Mucosa of rectum (tissue), 2 donors: ENCODE measurements at regions not wholly inside any gene's neighbourhood (a gene's known extent, or its start where the extent isn't known, plus 50 kb on each side); places are given as distances from the start of the nearest gene placed in this dataset.
"Not testable (repeated sequence)": the region's sequence is repeated elsewhere in the genome, so short reads cannot be mapped to it uniquely, and the experiment has no call there.

ENCODE experiments used
- H3K27ac ChIP-seq, 2 donors: one replicate each; pipeline ENCODE4 v1.7.0; 2013; ENCODE audit warnings: inconsistent platforms in 2 of 2, low read depth in 2 of 2, low read length in 2 of 2
- H3K27me3 ChIP-seq, 2 donors: one replicate each; pipeline ENCODE4 v1.7.0; 2013; ENCODE audit warnings: low read length in 2 of 2; ENCODE audit not compliant: control insufficient read depth in 2 of 2, insufficient read depth in 2 of 2
- H3K36me3 ChIP-seq, 2 donors: one replicate each; pipeline ENCODE4 v1.7.0; 2013; ENCODE audit warnings: low read length in 2 of 2; ENCODE audit not compliant: control insufficient read depth in 2 of 2, insufficient read depth in 2 of 2
- H3K4me1 ChIP-seq, 2 donors: one replicate each; pipeline ENCODE4 v1.7.0; 2013; ENCODE audit warnings: low read length in 2 of 2, mild to moderate bottlenecking in 1 of 2; ENCODE audit not compliant: control insufficient read depth in 2 of 2, insufficient read depth in 2 of 2
- H3K4me3 ChIP-seq, 2 donors: one replicate each; pipeline ENCODE4 v1.7.0; 2013; ENCODE audit warnings: low read length in 2 of 2
- H3K9ac ChIP-seq, 2 donors: one replicate each; pipeline ENCODE4 v1.7.0; 2013; ENCODE audit warnings: low read length in 2 of 2, low read depth in 1 of 2, mild to moderate bottlenecking in 1 of 2
- H3K9me3 ChIP-seq, 2 donors: one replicate each; pipeline ENCODE4 v1.7.0; 2013; ENCODE audit warnings: low read length in 2 of 2; ENCODE audit not compliant: control insufficient read depth in 2 of 2
- donor health status: healthy.
- donor health status: Normal muscosa, but diverticular disease.

DNA sequence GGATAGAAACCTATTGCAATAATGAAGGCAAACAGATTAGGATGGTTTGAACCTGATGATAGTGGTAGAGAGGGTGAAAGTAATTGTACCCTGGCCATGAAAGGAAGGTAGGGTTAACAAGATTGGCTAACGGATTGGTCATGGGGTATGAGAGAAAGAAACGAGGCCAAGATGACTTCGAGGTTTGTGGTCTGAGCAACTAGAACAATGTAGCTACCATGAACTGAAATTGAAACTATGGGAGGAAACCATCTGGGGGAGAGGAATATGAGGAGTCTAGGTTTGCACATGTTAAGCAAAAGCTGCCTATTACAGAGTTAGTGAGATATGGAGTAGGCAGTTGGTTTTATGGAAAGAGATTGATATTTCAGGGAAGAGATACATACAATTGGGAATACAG is 406.0 kb downstream of the PRELID2 start:
- Histone ChIP-seq H3K9me3 (no peaks in the 10 kb centered on the region), H3K4me3 (no peak overlapping the region), H3K27me3 (no peaks in the 10 kb centered on the region), H3K4me1 (no peaks in the 10 kb centered on the region), H3K27ac (no peak overlapping the region), H3K9ac (no peak overlapping the region), H3K36me3 (no peaks in the 10 kb centered on the region)

DNA sequence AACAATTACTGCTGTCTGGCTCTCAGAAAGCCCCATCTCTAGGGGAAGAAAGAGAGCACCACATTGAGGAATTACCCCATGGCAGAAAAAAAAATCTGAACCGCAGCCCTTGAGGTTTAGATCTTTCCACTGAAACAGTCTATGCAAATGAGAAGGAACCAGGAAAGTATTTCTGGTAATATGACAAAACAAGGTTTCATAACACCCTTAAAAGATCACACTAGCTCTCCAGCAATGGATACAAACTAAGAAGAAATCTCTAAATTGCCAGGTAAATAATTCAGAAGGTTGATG is 427.1 kb downstream of the PRELID2 start:
- peaks cover 0 to 10% of the 10 kb centered on the region in 2 donors for H3K9me3 ChIP-seq
- no peaks in the 10 kb centered on the region for H3K4me1 ChIP-seq
- H3K4me3 ChIP-seq = no peak overlapping the region
- H3K27me3 ChIP-seq = no peaks in the 10 kb centered on the region
- H3K36me3 ChIP-seq = no peaks in the 10 kb centered on the region
- no peak overlapping the region for H3K9ac ChIP-seq
- H3K27ac ChIP-seq = no peak overlapping the region

DNA sequence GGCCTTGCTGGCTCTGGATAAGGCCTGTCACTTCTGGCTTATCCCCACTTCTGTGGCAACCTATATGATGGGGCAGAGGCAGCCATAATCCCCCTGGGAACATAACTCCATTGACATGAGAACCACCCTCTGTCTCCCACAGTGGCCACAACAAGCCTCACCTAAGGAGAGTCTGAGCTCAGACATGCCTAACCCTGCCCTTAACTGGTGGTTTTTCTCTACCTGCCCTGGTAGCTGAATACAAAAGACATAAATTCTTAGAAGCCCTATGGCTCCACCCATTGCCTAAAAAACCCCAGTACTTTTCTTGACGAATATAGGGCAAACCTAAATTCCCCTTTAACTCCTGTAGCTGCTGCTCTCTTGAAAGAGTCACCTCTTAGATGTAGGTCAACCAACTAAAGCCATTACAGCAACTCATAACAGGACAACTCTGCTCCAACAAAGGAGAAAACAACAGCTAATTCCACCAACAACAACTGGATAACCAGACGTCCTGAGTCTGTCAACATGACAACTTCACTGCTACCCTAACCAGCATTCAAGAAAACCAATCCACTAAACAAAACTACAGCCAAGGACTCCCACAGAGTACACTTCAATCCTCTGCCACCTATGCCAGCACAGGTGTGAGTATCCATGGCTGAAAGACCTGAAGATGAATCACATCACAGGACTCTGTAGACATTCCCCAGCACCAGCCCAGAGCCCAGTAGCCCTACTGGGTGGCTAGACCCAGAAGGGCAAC is 427.7 kb downstream of the PRELID2 start:
- Histone ChIP-seq H3K9ac (no peak overlapping the region), H3K4me1 (no peaks in the 10 kb centered on the region), H3K27me3 (no peaks in the 10 kb centered on the region), H3K27ac (no peak overlapping the region), H3K4me3 (no peak overlapping the region), H3K9me3 (peaks cover 0 to 10% of the 10 kb centered on the region in 2 donors), H3K36me3 (no peaks in the 10 kb centered on the region)

DNA sequence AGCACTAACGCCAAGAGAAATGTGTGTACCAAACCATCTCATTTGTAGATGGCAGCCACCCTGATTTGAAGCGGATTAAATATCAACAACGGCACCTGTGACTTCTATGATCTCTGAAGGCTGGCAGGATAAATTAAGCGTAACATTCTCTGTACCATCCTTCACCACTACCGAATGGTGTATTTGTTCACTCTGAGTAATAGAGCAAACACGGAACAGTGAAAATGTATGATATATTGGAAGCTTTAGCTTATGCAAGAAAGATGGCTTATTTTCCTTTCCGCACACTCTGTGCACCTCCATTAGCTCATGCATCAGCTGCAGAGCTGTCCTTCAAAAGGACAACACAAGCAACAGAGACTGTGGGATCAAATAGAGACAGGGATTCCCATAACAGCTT is 431.1 kb downstream of the PRELID2 start:
- H3K27ac ChIP-seq = no peak overlapping the region
- H3K27me3 ChIP-seq = no peaks in the 10 kb centered on the region
- H3K9me3 ChIP-seq = peaks cover 0 to 6% of the 10 kb centered on the region in 2 donors
- no peaks in the 10 kb centered on the region for H3K4me1 ChIP-seq
- H3K9ac ChIP-seq = no peak overlapping the region
- H3K36me3 ChIP-seq = no peaks in the 10 kb centered on the region
- no peak overlapping the region for H3K4me3 ChIP-seq

DNA sequence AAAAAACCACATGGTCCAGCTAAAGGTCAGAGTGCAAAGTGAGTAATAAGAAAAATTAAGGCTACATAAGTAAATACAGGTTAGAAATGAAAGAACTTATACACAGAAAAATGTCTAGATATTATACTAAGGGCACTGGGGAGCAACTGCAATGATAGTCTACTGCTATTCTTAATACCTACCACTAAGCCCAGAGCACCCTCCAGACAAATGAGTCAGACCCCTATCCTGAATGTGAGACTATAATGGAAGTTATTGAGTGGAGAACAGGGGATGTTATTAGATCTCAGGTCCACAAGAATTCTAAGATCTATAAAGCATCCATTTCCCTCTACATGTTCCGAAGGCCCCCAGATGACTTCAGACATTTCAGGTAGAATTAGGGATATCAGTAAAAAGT is 438.3 kb downstream of the PRELID2 start:
- Histone ChIP-seq H3K27me3 (no peaks in the 10 kb centered on the region), H3K27ac (no peak overlapping the region), H3K4me1 (no peaks in the 10 kb centered on the region), H3K36me3 (no peaks in the 10 kb centered on the region), H3K9me3 (no peaks in the 10 kb centered on the region), H3K4me3 (no peak overlapping the region), H3K9ac (no peak overlapping the region)

DNA sequence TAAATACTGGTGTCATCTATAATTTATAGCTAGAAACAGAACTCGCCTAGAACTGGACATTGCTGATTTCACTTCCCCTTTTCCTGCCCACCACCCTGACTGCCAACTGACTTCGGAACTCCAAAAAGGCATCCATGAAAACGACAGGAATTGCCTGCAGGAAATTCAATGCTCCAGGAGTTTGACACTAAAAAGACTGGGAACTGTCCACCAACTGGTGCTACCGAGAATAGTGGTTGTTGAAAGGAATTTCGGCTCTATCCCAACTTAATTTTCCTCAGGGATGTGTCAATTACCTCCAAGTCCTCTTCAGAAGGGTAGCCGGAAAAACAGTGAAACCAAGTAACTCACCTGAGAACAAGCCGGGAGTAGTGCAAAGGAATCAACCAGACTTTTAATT is 440.0 kb downstream of the PRELID2 start:
- H3K36me3 ChIP-seq, H3K4me3 ChIP-seq, H3K4me1 ChIP-seq, H3K9me3 ChIP-seq, H3K9ac ChIP-seq, H3K27ac ChIP-seq, H3K27me3 ChIP-seq: not testable (repeated sequence)

DNA sequence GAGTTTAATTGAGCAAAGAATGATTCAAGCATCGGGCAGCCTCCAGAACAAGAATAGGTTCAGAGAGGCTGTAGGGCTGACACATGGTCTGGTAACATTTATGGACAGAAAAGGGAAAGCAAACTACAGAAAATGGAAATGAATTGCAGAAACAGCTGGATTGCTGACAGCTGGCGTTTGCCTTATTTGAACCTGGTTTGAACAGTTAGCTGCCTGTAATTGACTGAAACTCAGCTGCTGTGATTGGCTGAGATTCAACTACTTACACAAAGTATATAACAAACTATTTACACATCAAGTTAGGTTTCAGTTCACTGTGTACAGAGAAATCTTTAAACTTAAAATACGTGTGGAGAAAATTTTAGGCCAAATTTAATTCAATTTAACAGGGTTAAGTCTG is 441.7 kb downstream of the PRELID2 start:
- Histone ChIP-seq H3K9ac (no peak overlapping the region), H3K27ac (no peak overlapping the region), H3K36me3 (no peaks in the 10 kb centered on the region), H3K27me3 (no peaks in the 10 kb centered on the region), H3K9me3 (no peaks in the 10 kb centered on the region), H3K4me3 (no peak overlapping the region), H3K4me1 (no peaks in the 10 kb centered on the region)

DNA sequence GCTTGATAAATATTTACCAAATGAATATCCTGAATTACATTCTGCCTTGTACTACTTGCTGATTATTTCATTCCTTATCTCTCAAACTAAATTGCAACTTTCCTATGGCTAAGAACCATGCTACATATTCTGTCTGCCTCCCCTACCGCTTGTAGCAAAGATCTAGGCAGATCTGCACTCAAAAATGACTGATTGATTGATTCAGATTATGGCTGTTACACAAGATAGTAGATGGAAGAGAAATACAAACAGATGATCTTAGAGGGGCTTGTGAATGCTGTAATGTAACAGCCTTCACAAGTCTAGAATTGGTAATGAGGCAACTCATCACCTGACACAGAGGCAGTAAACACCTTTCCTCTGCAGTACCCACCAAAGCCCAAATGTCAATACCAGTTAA is 446.1 kb downstream of the PRELID2 start:
- Histone ChIP-seq H3K4me1 (no peaks in the 10 kb centered on the region), H3K9me3 (no peaks in the 10 kb centered on the region), H3K4me3 (no peak overlapping the region), H3K27ac (no peak overlapping the region), H3K27me3 (no peaks in the 10 kb centered on the region), H3K36me3 (no peaks in the 10 kb centered on the region), H3K9ac (no peak overlapping the region)

DNA sequence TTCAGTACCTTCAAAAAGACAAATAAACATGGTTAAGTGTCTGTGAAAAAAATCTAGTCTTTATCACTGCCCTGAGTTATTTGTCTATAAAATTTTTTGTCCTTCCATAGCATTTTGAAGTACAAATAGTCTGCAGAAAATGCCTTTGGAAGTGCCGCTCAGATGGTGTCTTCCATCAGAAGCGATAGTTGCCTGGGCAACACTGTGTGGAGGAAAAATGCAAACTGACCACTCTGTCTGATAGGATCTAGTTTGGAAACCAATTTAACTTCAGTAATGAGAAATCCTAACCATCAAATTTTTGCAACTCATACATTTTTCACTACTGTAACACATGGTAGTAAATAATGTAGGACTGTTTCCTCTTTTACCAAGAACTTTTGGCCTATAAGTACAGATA is 449.9 kb downstream of the PRELID2 start:
- H3K36me3 ChIP-seq = no peaks in the 10 kb centered on the region
- no peak overlapping the region for H3K27ac ChIP-seq
- H3K4me3 ChIP-seq = no peak overlapping the region
- H3K9ac ChIP-seq = no peak overlapping the region
- no peaks in the 10 kb centered on the region for H3K4me1 ChIP-seq
- no peaks in the 10 kb centered on the region for H3K27me3 ChIP-seq
- no peaks in the 10 kb centered on the region for H3K9me3 ChIP-seq

DNA sequence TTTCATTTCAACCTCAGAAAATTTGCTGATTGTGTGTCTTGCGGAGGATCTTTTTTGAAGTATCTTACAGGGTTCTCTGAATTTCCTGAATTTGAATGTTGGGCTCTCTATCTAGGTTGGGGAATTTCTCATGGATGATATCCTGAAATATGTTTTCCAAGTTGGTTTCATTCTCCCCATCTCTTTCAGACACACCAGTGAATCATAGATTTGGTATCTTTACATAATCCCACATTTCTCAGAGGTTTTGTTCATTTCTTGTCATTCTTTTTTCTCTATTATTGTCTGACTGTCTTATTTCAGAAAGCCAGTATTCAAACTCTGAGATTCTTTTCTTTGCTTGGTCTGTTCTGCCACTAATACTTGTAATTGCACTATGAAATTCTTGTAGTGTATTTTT is 456.9 kb downstream of the PRELID2 start:
- Histone ChIP-seq H3K27me3 (no peaks in the 10 kb centered on the region), H3K4me1 (no peaks in the 10 kb centered on the region), H3K9me3 (peaks cover 4 to 6% of the 10 kb centered on the region in 2 donors)

DNA sequence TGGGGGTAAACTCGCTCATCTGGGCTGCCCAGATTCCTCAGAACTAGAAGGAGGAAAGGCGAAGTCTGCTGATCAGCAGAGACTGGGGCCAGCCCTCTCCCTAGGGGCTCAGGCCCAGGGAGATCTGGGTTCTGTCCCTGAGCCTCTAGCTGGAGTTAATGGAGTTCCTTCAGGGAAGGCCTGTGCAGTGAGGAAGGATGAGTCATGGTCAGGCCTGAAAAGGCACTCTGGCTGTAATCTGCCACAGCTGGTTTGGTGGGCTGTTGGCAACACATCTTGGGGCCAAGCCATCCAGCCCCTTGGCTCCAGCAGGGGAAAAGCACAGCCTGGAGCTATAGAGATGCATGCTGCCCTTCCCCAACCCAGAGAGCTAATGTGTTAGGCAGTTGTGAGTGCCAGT is 459.6 kb downstream of the PRELID2 start:
- no peaks in the 10 kb centered on the region for H3K4me1 ChIP-seq
- no peak overlapping the region for H3K4me3 ChIP-seq
- H3K9me3 ChIP-seq = peaks cover 4 to 6% of the 10 kb centered on the region in 2 donors
- H3K9ac ChIP-seq = no peak overlapping the region
- no peak overlapping the region for H3K27ac ChIP-seq
- H3K36me3 ChIP-seq = no peaks in the 10 kb centered on the region
- H3K27me3 ChIP-seq = no peaks in the 10 kb centered on the region

More for the DNA sequence above, 456.9 kb downstream of the PRELID2 start:
- no peak overlapping the region for H3K4me3 ChIP-seq
- H3K27ac ChIP-seq = no peak overlapping the region
- no peak overlapping the region for H3K9ac ChIP-seq
- H3K36me3 ChIP-seq = no peaks in the 10 kb centered on the region
